C4-2B (cell line): ENCODE measurements at regions not wholly inside any gene's neighbourhood (a gene's known extent, or its start where the extent isn't known, plus 50 kb on each side); places are given as distances from the start of the nearest gene placed in this dataset.

Experiments used
- CTCF ChIP-seq: fragments of 450-650 bp; conservative IDR thresholded peaks from 2 replicates; pipeline ENCODE4 v1.5.1; 2017; ENCODE audit warnings: mild to moderate bottlenecking
- ZFX ChIP-seq: fragments of 450-650 bp; IDR thresholded peaks from 2 replicates; pipeline ENCODE4 v1.6.1; 2017

- TF ChIP-seq CTCF (no peak), ZFX (no peak)
These were observed 215.6 kb upstream of the FAT1 start for GRCh38 chr4:186939226-186939625.
